GM23248 (cell line): ENCODE measurements at regions not wholly inside any gene's neighbourhood (a gene's known extent, or its start where the extent isn't known, plus 50 kb on each side); places are given as distances from the start of the nearest gene placed in this dataset.

Source experiments
- DNase-seq: peaks from one replicate; pipeline ENCODE4 v3.0.0-alpha.2; 2015
- H2AFZ ChIP-seq: fragments of 200-600 bp; sonication (generic); 2 replicates; pipeline ENCODE4 v1.6.1; 2016; ENCODE audit warnings: antibody characterized with exemption
- H3F3A ChIP-seq: fragments of 200-600 bp; sonication (generic); 2 replicates; pipeline ENCODE4 v1.6.1; 2016; ENCODE audit warnings: mild to moderate bottlenecking, antibody characterized with exemption, mixed run types; ENCODE audit not compliant: insufficient read depth
- H3K27ac ChIP-seq: fragments of 200-600 bp; sonication (generic); 2 replicates; pipeline ENCODE4 v1.5.1; 2016; ENCODE audit warnings: mild to moderate bottlenecking
- H3K27me3 ChIP-seq: fragments of 200-600 bp; sonication (generic); replicated peaks from 2 replicates; pipeline ENCODE4 v1.6.1; 2016; ENCODE audit warnings: mild to moderate bottlenecking; ENCODE audit not compliant: insufficient read depth
- H3K36me3 ChIP-seq: fragments of 200-600 bp; sonication (generic); 2 replicates; pipeline ENCODE4 v1.6.1; 2016; ENCODE audit warnings: low read depth, mild to moderate bottlenecking
- H3K4me1 ChIP-seq: fragments of 200-600 bp; sonication (generic); 2 replicates; pipeline ENCODE4 v1.6.1; 2016; ENCODE audit warnings: mild to moderate bottlenecking; ENCODE audit not compliant: insufficient read depth
- H3K4me2 ChIP-seq: fragments of 200-600 bp; sonication (generic); one replicate; pipeline ENCODE4 v1.6.1; 2016; ENCODE audit warnings: mild to moderate bottlenecking; ENCODE audit not compliant: unreplicated experiment
- H3K4me3 ChIP-seq: fragments of 200-600 bp; sonication (generic); 2 replicates; pipeline ENCODE4 v1.5.1; 2016; ENCODE audit warnings: mild to moderate bottlenecking
- H3K79me2 ChIP-seq: fragments of 200-600 bp; sonication (generic); 2 replicates; pipeline ENCODE4 v1.6.1; 2016; ENCODE audit warnings: mild to moderate bottlenecking; ENCODE audit not compliant: insufficient read depth
- H3K9ac ChIP-seq: fragments of 200-600 bp; sonication (generic); 2 replicates; pipeline ENCODE4 v1.6.1; 2016; ENCODE audit warnings: mild to moderate bottlenecking
- H3K9me2 ChIP-seq: fragments of 200-600 bp; sonication (generic); 2 replicates; pipeline ENCODE4 v1.6.1; 2016; ENCODE audit warnings: mixed run types, mild to moderate bottlenecking, moderate library complexity; ENCODE audit not compliant: insufficient read depth
- H3K9me3 ChIP-seq: fragments of 200-600 bp; sonication (generic); one replicate; pipeline ENCODE4 v1.6.1; 2017; ENCODE audit warnings: low read depth
- H4K20me1 ChIP-seq: fragments of 200-600 bp; sonication (generic); 2 replicates; pipeline ENCODE4 v1.6.0; 2016; ENCODE audit not compliant: insufficient read depth
- EZH2 ChIP-seq: fragments of 200-600 bp; sonication (generic); IDR thresholded peaks from 2 replicates; pipeline ENCODE4 v1.6.1; 2018; ENCODE audit warnings: antibody characterized with exemption, mild to moderate bottlenecking; ENCODE audit not compliant: insufficient read depth, poor library complexity, severe bottlenecking
- EZH2phosphoT487 ChIP-seq: fragments of 200-600 bp; sonication (generic); IDR thresholded peaks from 2 replicates; pipeline ENCODE4 v1.6.1; 2018; ENCODE audit warnings: antibody characterized with exemption, moderate library complexity, mild to moderate bottlenecking, low read depth; ENCODE audit not compliant: insufficient read depth
- WGBS, 2 experiments: methylation state at CpG; one replicate each; pipeline ENCODE4 v1.1.6; 2015 to 2017; ENCODE audit warnings: low lambda C conversion rate in 2 of 2, low coverage in 1 of 2; ENCODE audit errors: missing lambda C conversion rate in 2 of 2; 5-methylcytosine and 5-hydroxymethylcytosine counted together
- in situ Hi-C: fragments of 300-500 bp; cut with MboI; formaldehyde crosslinking; loops from 2 replicates; pipeline ENCODE4 v1.15.0; 2020

DNA sequence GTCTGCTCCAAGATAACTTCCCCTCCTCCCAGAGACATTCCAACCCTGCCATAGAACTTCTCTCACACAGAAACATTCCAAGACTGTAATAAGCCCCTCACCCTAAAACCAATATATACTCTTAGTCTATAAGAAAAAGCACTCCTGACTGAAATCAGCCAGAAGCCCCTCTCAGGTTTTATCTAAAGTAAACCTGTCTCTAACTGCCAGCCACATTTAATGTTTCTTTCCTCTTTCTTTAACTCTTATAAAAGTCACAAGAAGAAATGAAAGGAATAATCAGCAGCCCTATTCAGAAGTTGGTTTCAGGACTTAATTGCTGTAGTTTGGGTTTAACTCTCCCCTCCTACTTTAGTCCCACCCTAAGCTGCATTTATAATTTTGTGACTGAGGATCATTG, 165.0 kb upstream of the ZCCHC13 start:
- Histone ChIP-seq H3K9me2 (no peaks in the 10 kb centered on the region), H3K27ac (no peak overlapping the region), H3K4me1 (no peaks in the 10 kb centered on the region), H3K36me3 (no peaks in the 10 kb centered on the region), H3K9me3 (no peaks in the 10 kb centered on the region), H3K9ac (no peak overlapping the region), H3K4me2 (no peak overlapping the region), H3K4me3 (no peak overlapping the region), H2AFZ (no peak overlapping the region), H3K27me3 (no peaks in the 10 kb centered on the region), H3K79me2 (no peaks in the 10 kb centered on the region), H3F3A (no peaks in the 10 kb centered on the region), H4K20me1 (no peaks in the 10 kb centered on the region)
- in situ Hi-C loops: no loop called here
- no peak for DNase-seq
- TF ChIP-seq EZH2 (no peak), EZH2phosphoT487 (no peak)

DNA sequence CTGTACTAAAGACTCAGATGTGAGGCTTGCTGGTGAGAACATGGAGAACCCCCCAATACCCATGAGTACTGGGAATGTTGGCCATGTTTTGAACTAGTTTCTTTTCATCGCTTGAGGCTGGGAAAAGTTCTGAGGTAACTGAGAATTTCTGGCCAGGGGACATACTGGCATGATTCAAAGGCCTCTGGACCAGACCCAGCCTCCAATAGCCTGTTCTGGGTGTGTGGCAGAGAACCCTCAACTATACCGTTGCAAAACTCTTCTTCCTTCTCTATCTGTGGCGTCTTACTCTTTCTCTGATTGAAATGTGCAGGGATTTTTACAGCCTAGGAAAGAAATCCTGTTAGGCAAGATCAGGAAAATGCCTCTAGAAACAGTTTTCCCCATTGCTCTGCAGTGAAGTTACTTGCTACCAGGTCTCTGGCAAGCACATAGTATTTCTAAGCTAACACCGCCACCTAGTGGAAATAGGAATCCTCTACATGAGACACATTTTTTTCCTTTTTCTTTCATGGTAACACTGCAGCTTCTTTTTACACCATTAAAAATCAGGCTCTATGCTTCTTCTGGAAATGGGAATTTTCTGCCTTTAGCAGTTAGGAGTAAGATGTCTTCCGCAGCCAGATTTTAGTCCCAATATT, 170.7 kb upstream of the ZCCHC13 start:
- no peaks in the 10 kb centered on the region for H3K9me3 ChIP-seq
- in situ Hi-C loops: no loop called here
- H3K9ac ChIP-seq: no peak overlapping the region
- H3F3A ChIP-seq: no peaks in the 10 kb centered on the region
- 9 to 12% methylated on average over 5 of the region's 5 CpGs for whole genome bisulfite sequencing, 2 experiments
- no peak overlapping the region for H2AFZ ChIP-seq
- no peak overlapping the region for H3K4me2 ChIP-seq
- H3K9me2 ChIP-seq: no peaks in the 10 kb centered on the region
- TF ChIP-seq EZH2phosphoT487 (no peak), EZH2 (no peak)
- no peaks in the 10 kb centered on the region for H3K36me3 ChIP-seq
- no peaks in the 10 kb centered on the region for H4K20me1 ChIP-seq
- no peak overlapping the region for H3K4me3 ChIP-seq
- peak; percentile 73 for DNase-seq
- no peaks in the 10 kb centered on the region for H3K79me2 ChIP-seq
- H3K27me3 ChIP-seq: no peaks in the 10 kb centered on the region
- 0 out of 2 replicates have a peak, but pooled peaks cover 3% of the 10 kb centered on the region for H3K4me1 ChIP-seq
- no peak overlapping the region for H3K27ac ChIP-seq

DNA sequence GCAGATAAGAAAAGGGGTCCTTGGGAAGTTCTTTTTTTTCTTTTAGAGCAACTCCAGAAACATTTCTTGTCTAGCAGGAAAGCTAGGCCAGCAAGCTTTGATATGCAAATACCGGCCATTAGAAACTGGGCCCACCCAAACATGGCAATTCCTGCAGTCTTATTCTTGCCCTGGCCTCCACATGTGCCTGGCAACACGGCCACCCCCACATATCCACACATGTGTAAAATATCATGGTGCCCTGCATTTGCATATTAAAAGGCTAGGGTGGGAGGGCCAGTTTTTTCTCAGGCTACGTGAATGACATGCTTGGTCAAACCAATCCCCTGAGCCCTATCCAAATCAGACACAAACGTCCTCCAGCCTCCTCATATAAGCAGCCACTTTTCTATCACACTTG, 171.7 kb upstream of the ZCCHC13 start:
- no peak for TF ChIP-seq EZH2phosphoT487
- TF ChIP-seq EZH2: no peak
- H3K9me3 ChIP-seq: no peaks in the 10 kb centered on the region
- H3K9ac ChIP-seq: no peak overlapping the region
- H3K36me3 ChIP-seq: no peaks in the 10 kb centered on the region
- H3K4me1 ChIP-seq: 0 out of 2 replicates have a peak, but pooled peaks cover 3% of the 10 kb centered on the region
- H3K27me3 ChIP-seq: no peaks in the 10 kb centered on the region
- no peaks in the 10 kb centered on the region for H3F3A ChIP-seq
- WGBS, 2 experiments: 60 to 62% methylated on average over 3 to 4 of the region's 4 CpGs
- in situ Hi-C loops: no loop called here
- no peak for DNase-seq
- H3K9me2 ChIP-seq: no peaks in the 10 kb centered on the region
- no peak overlapping the region for H2AFZ ChIP-seq
- no peaks in the 10 kb centered on the region for H4K20me1 ChIP-seq
- H3K4me3 ChIP-seq: no peak overlapping the region
- no peak overlapping the region for H3K4me2 ChIP-seq
- H3K79me2 ChIP-seq: no peaks in the 10 kb centered on the region
- no peak overlapping the region for H3K27ac ChIP-seq

DNA sequence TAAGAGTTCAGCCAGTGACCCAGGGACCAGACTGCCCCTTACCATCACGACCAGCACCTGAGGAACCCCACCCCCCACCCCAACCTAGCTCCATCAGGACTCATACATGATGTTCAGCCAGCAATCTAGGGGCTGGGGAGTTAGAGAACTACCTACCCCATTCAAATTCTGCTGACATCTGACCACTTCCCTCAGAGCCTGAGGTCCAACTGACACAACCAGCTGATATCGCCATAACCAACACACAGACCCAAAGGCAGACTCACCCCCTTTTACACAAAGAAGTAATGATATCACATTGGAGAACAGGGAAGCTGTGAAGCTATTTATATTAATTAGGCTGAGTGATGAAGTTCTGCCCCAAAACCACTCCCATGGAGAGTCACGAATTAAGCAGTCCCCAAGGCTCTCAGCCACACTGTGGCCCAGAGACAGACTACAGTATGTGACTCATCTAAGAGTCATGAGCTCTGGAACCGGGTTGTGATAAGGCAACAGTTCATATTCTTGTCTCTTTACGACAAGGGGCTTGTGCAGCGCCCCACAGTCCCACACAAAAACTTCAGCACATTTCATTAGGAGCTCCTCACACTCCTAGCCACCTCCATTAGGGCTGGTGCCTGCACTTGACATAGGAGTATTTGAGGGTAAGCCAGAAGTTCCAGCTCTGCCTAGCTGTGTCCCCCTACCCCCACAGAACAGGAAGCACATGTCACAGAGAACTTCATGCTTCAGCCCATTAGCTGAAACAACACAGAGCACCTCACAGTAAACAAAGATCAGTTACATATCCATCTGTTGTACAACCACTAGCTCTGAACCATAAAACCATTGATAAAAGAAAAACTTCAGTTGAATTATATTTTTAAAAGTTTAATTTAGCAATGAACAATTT, 184.7 kb upstream of the ZCCHC13 start:
- no peak overlapping the region for H2AFZ ChIP-seq
- H3K4me2 ChIP-seq: peak overlapping the region; percentile 61
- no peaks in the 10 kb centered on the region for H3K9me3 ChIP-seq
- H3K27me3 ChIP-seq: no peaks in the 10 kb centered on the region
- H3K27ac ChIP-seq: peak overlapping the region; percentile 62
- WGBS, 2 experiments: 26 to 42% methylated on average over 5 to 6 of the region's 6 CpGs
- H3F3A ChIP-seq: no peaks in the 10 kb centered on the region; the same call in 1 of the 2 replicates
- H3K9ac ChIP-seq: no peak overlapping the region
- DNase-seq: peak; percentile 81
- H3K36me3 ChIP-seq: no peaks in the 10 kb centered on the region
- H3K4me1 ChIP-seq: 0 out of 2 replicates have a peak, but pooled peaks cover 3% of the 10 kb centered on the region
- no peaks in the 10 kb centered on the region for H3K79me2 ChIP-seq
- in situ Hi-C loops: no loop called here
- no peaks in the 10 kb centered on the region for H4K20me1 ChIP-seq
- H3K9me2 ChIP-seq: no peaks in the 10 kb centered on the region
- TF ChIP-seq EZH2phosphoT487 (no peak), EZH2 (no peak)
- peak overlapping the region; percentile 29 for H3K4me3 ChIP-seq
